HG03060 (cell line): ENCODE measurements at regions not wholly inside any gene's neighbourhood (a gene's known extent, or its start where the extent isn't known, plus 50 kb on each side); places are given as distances from the start of the nearest gene placed in this dataset.

Source experiments
- ATAC-seq: cut with Tn5 transposase; IDR thresholded peaks from one replicate; pipeline ENCODE4 v1.9.1; 2021; ENCODE audit warnings: low read depth, moderate number of reproducible peaks; ENCODE audit not compliant: unreplicated experiment

DNA sequence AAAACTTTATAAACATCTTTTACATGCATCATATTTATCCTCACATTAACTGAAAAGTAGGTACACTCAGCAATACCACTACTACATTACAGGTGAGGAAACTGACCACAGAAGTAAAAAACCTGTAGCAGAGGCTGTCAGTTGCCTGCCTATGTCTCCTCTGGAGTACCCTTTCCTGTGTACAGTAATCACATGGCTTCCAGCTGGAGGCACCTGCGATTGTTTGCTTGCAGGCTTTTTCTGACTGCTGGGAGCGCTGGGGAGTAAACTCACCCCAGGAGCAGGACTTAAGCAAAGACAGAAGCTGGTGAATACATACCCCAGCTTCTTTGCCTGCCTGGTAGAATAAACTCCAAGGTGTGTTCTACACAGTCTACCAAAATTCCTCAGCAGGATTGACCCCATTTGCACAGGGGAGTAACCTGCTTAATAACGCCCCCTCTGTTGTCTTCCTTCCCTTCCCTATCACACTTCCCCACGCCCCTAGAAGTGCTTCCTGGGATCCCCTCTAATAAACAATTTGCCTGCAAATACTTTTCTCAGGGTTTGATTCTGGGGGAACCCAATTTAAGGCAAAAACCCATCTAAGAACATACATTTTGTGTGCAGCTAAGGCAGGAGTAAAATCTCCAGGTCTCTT is 138.9 kb downstream of the PTH2R start:
- no peak for ATAC-seq

DNA sequence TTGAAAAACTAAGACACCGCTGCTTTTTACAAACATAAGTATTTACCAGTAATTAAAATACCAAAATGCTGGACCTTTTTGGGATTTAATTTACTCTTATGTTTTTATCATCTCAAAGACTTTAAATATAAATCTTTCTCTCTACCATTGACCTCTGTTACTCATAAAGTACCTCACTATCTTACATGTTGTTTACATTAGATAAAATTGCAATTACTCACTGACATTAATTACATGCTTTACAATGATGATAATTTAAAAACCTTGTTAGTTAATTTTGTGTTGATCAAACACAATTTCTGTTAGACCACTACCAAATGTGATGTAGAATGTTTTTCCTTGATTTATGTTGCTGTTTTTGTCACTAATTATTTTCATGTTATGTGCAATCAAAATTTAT is 139.5 kb downstream of the PTH2R start:
- ATAC-seq: no peak

DNA sequence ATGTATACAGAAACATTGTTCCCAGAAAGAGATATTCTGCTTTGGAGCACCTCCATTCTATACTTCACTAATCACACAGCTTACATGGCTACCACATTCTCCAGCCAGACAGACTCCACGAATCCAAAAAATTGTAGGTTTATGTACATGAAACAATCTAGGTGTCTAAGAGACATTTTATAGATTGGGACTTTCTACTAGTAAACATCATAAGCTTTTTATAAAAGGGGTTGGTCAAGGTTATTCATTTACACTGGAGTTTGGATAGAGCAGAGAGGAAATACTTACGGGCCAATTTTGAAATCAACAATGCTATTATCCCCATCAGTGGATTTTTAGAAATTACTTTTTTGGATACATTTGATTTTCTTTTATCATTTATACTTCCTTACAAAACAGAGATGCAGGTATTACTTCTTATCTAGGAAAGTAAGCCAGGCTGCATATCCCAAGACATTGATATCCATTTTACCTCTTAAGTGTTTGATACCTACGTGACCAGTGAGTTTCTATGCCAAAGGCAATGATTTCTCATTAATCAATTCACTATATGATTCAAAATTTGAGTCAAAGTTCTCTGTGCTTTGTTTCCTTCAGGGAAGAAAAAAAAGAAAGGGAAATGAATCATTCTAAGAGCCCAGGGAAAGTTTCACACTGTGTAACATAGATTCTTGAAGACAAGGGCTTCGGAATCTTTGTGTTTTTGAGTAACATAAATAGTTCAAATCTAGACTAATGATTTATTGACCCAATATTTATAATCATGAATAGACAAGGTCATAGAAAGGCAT is 140.5 kb downstream of the PTH2R start:
- no peak for ATAC-seq

DNA sequence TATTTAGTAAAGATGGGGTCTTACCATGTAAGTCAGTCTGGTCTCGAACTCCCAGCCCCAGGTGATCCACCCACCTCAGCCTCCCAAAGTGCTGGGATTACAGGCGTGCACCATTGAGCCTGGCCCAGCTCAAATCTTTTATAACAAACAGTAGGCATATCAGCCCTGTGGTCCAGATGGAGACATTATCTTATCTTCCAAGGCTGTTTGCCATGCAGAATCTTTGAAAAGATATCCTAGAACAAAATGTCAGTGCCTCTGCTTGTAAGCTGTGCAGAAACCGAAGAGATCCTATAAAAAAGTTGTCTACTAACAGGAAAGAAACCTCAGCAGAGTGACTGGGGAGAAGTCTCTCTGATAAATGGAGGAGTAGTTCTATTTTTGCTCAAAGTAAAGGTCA is 142.1 kb downstream of the PTH2R start:
- ATAC-seq: no peak

DNA sequence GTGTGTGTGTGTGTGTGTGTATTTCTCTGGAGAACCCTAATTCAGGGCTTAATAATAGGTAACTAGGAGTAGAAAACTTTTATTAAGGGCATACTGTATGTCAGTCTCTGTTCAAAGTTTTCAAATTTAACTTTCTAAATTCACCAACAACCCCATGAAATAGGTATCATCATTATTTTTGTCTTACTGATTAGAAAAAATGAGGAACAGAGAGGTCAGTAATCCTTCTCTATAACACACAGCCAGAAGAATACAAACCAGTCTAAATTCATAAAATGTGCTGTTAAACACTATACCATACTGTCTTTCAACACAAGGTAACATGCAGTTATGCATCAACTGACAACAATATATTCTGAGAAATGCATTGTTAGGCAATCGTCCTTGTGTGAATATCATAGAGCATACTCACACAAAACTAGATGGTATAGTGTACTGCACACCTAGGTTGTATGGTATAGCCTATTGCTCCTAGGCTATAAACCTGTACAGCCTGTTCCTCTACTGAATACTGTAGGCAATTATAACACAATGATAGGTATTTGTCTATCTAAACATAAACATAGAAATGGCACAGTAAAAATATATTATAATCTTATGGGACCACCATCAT is 143.1 kb downstream of the PTH2R start:
- no peak for ATAC-seq

DNA sequence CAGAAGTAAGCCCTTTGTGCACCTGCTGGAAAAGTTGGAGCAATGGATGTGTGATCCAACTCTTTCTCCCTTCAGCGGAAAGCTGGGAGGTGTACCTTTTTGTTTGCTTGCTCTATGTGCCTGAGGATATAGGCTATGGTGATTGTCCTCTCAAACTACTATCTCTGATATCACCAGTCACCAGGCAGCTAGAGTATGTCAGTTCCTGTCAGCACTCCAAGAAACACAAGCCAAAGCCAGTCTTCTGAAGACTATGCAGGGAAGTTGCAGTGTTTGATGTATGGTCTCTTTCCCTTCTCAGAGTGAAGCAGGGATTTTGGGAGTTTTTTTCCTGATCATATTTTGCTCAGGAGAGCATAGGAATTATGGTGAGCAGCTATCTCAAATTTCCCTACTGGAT is 146.4 kb downstream of the PTH2R start:
- ATAC-seq: no peak

DNA sequence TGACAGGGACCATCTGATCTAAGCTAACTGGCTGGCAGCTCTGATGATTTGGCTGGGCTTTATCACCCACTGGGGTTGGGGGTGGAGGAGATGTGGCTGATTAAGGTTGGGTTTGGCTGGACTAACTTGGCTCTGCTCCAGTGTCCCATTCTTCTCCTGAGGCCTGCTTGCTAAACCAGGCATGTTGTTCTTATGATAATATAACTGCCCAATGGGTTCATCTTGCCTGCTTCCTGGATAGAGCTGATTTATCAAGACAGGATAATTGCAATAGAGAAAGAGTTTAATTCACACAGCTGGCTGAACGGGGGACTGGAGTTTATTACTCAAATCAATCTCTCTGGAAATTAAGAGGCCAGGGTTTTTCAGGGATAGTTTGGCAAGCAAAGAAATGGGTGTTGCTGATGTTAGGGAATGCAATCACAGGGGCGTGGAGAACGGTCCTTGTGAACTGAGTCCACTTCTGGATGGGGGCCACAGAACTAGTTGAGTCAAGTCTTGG is 150.4 kb downstream of the PTH2R start:
- no peak for ATAC-seq

DNA sequence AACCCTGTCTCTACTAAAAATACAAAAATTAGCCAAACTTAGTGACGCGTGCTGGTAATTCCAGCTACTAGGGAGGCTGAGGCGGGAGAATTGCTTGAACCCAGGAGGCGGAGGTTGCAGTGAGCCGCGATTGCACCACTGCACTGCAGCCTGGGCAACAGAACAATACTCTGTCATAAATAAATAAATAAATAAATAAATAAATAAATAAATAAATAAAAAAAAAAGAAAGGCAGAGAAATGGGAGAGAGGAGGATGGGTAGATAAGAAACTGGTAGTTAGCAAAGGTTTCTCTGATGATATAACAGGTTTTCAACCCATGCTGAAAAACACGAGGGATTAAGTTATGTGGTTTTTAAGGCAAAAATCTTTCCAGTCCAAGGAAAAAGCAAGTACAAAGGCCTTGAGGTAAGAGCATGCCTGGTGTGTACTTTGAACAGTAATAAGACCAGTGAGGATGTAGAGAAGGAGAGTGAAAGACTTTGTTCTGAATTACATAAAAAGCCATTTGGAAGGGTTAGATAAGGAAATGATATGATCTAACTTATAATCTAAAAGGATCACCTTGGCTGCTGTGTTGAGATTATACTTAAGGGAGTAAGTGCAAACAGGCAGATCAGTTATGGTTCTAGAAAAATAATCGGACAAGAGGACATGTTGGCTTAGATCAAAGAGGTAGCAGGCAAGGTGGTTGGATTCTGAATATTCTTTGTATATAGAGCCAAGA is 159.3 kb downstream of the PTH2R start:
- no peak for ATAC-seq

DNA sequence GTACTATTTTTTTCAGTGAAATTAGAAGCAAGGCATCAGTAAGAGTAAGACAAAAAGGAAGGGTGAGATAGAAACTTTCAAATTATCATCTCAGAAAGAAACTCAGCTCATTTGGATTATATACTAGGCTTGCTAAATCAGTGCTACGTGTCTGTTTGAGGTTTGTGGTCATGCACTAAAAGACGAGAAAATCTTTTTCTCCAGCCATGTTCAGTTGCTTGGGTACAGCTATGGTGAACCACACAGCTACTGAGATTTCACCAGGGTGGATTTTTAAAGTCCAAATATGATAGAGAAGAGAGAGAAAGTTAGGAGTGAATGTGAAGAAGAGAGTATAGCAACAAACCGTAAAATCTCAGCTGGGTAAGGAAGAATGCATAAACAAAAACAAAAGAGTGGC is 161.6 kb downstream of the PTH2R start:
- ATAC-seq: no peak

DNA sequence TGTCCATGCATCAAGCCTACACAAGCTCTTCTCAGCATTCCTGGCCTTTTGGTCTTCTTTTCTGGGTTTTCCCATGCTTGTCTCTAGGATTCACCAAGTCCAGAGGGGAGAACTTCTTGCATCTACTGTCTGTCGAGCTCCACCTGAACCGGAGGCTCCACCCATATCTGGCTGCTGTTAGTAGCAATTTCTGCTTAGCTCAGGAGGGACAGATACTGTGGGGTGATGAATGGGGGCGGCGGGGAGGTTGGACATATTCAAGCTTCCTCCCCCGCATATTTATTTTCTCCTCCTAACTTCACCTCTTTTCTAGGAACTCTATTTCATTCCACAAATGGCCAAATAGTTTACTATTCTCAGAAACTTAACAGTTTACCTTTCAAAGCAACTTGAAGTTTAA is 163.5 kb downstream of the PTH2R start:
- no peak for ATAC-seq

DNA sequence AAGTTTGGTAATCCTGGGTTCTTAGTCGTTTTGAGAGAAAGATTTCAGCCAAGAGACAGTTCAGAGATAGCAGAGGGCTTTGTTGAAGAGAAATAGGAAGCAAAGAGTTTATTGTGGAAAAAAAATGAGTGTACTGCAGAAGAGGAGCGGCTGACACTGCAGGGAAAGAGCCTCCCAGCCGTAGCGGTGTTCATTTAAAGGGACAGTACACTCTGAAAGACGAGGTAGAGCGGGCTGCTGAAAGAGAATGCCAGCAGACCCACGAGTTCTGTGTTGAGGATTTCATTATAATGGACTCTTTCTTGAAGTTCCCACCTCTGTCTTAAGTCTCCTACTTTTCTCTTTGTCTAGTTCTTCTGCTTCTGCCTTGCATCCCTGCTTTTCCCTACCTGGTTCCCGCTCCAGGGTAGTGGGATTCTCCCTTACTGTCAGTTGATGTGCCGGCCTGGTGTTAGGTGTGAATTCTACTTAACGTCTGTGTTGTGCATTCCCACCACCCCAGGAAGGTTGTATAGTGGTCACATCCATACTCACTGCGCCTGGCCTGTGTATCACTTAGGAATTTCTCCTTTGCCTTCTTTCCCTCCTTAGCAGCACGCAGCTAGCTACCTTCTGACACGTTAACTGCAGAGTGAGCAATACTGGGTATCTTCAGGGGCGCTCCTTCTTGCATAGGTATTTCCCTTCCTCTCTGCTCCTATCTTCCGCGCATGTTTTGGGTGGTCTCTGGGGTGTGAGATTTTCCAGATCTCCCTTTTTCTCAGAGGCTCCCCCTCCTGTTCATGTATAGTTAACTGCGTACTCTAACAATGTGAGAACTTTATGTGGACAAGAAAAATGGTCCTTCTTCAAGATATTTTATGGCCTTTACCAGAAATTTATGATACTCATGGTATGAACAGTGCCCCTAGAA is 164.5 kb downstream of the PTH2R start:
- no peak for ATAC-seq

DNA sequence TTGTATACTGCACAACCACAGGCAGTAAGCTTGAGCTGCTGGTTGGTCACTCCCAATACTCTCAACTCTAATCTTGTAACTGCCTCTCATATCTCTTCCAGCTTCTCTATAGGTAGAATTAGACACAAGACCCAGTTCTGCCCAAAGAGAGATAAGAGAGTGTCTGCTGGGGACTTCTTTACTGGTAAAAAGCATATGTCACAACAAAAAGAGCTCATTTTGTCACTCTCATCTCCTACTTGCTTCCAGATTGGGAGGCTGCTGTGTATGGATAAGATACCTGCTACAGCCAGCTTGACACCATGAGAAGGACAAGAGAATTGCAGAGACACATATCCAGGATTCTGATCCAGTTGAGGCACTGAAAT is 165.2 kb downstream of the PTH2R start:
- no peak for ATAC-seq

DNA sequence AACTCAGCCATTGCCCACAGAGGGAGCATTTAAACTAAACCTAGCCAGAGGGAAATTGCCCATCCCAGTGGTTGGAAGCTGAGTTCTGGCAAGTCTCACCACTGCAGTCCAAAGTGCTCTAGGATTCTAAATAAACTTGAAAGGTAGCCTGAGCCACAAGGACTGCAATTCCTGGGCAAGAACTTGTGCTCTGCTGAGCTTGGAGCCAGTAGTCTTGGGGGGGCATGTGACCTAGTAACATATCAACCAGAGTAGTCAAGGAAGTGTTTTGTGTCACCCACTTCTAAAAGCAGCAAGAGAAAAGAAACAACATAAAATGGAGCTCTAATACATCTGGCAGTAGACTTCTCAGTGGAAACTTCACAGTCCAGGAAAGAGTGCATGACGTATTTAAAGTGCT is 167.0 kb downstream of the PTH2R start:
- ATAC-seq: no peak

DNA sequence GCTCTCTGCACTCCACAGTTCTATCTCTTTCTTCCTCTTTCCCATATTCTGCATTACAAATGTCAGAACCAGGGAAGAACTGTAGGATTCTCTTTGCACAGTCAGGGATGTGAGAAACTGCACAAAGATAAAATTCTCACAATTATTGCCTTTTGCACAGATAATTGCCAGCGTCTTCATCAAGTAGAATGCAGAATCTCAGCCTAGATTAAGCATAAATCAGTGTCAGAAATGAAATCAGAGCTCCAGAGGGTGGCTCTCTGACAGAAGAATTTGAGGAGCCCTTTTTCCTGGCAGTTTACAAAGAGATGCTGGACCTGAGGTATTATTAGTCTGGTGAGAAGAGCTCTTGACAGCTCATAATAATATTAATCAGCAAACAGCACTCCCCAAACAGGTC is 173.1 kb downstream of the PTH2R start:
- no peak for ATAC-seq

DNA sequence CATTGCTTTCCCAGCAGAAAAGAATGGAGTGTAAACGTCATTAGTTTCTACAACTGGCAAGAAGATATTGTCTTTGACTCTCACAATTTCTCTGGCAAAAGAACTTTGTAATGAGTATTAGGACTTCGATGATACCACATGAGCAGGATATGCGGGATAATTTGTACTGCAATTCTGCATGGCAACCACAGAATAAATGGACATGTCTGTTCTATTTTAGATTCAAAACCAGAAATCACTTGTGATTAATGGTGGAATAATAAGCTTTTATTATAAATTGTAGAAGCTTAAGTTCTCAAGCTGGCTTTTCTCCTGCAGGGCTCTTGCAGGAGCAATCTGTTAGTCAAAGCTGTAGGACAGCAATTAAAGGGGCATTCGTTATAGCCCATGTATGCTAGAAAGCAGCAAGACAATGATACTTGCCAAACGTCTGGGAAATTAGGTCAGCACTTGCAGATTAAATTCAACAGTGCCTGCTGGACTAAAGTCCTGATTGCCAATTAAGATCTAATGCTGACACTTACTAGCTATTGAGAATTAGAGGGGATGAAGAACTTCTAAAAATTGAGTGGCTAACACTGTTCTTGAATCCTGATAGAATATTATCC is 177.9 kb downstream of the PTH2R start:
- no peak for ATAC-seq

DNA sequence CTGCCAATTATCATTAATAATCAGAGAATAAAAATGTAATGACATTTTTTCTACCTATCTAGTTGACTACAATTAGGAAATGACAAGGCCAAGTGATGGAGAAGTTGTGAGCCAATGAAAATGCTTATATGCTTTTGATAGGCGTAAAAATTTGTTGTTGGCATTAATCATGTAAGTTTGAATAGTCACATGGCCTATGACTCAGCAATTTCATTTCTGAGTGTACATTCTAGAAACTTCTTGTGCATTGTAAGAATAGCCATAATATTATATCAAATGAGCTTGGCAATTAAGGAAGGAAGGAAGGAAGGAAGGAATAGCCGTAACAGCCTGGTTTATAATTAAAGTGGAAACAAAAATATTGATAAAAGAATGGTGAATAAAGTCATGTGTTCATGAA is 179.9 kb downstream of the PTH2R start:
- no peak for ATAC-seq

DNA sequence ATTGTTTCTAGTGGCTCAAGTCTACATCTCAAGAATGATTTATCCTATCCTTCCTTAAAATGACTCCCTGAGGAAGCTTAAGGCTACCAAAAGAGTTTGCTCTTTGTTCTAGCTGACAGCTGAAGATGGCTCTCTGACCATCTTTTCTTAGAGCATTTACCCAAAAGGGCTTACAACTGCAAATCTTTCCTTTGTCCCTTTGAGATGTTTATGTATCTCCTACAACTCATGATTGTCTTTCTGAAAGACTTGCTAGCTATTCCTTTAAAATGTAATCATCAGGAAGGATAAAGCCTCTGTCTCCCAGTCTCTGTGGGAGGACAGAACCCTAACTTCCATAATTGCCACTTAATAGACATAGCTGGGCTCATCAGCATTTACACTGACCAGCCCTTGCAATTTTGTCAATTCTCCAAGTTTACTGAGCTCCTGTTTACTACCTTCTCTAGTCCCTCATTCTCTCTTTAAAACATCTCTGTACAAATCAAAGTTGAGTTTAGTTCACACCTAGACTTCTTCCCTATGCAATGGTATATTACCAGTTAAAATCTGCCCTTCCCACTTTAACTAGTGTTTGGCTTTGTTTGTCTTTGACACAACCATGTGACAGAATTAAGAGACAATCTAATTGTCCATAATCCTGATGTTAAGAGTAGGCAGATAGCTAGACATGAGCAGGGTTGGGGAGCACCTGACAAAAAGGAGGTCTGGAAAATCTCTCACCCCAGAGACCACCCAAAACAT is 188.2 kb downstream of the PTH2R start:
- ATAC-seq: no peak

DNA sequence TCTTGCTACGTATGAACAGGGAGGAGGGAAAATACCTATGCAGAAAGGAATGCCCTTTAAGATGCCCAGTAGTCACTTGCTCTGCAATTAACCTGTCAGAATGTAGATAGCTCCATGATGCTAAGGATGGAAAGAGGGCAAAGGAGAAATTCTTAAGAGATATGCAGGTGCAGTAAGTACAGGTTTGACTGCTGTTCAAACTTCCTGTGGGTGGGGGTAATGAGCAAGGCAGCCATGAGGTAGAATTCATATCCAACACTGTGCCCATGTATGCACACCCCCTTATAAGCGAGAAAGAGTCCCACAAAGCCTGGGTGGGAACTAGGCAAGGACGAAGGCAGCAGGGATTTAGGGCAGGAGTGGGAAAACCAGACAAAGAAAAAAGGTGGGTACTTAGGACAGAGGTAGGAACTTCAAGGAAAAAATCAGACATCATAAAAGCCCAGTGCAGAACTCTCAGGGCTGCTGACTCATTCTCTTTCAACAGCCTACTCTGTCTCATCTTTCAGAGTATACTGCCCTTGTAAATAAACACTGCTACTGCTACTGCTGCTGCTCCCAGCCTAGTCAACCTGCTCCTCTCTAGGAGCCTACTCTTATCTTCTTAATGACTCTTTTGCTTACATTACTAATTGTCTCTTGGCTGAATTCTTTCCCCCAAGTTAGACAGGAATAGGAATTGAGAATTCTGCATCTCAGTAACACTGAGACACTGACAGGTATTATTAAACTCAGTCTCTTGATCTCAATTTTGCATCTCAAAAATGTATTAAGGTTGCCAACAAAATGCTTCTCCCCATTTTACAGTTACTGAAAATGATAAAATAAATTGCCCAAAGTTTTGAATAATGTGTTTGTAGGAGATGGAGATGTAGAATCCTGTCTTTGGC is 189.0 kb downstream of the PTH2R start:
- ATAC-seq: no peak
